ENCODE measurements at regions not wholly inside any gene's neighbourhood (a gene's known extent, or its start where the extent isn't known, plus 50 kb on each side); places are given as distances from the start of the nearest gene placed in this dataset.
"Not testable (repeated sequence)": the region's sequence is repeated elsewhere in the genome, so short reads cannot be mapped to it uniquely, and the experiment has no call there.

GRCh38 chr6:119749335-119749734, 399.8 kb upstream of the MAN1A1 start:
- H3K36me3 Mint-ChIP-seq (ENCODE audit: low read depth) = no peaks in the 10 kb centered on the region
- Histone ChIP-seq H3K9me2 (ENCODE audit: insufficient read depth) (no peaks in the 10 kb centered on the region; the same call in 1 of the 2 replicates), H3K4me2 (no peak overlapping the region), H4K20me1 (replicated peaks; ENCODE audit: insufficient read depth) (no peaks in the 10 kb centered on the region), H3K27ac (ENCODE audit: low read depth) (no peak overlapping the region), H3K4me1 (ENCODE audit: insufficient read depth) (no peaks in the 10 kb centered on the region), H3K36me3 (ENCODE audit: insufficient read depth) (no peaks in the 10 kb centered on the region), H3K4me3 (no peak overlapping the region), H2AFZ (no peak overlapping the region), H3K27me3 (ENCODE audit: insufficient read depth) (no peaks in the 10 kb centered on the region), H3K79me2 (replicated peaks; ENCODE audit: insufficient read depth) (no peaks in the 10 kb centered on the region), H3F3A (replicated peaks; ENCODE audit: low read depth) (no peaks in the 10 kb centered on the region)
- ATAC-seq = no peak
- peaks cover 5% of the 10 kb centered on the region; the same call in 1 of the 3 replicates for H3K9me3 Mint-ChIP-seq
- H3K4me1 Mint-ChIP-seq = no peaks in the 10 kb centered on the region
- DNase-seq (ENCODE audit: low spot score) = no peak
- no peak overlapping the region for H3K27ac Mint-ChIP-seq
- H3K4me3 Mint-ChIP-seq = no peak overlapping the region
- TF ChIP-seq STAT1 (IDR thresholded peaks at IDR 0.05; ENCODE audit: unreplicated experiment) (no peak), ZNF462 (CRISPR knock-in tag; IDR thresholded peaks at IDR 0.05) (no peak), EZH2phosphoT487 (IDR thresholded peaks at IDR 0.05; ENCODE audit: unreplicated experiment) (no peak), CTCF (conservative IDR thresholded peaks at IDR 0.05; ENCODE audit: low read depth in 2 of 2) (no peak), CREB1 (CRISPR knock-in tag; IDR thresholded peaks at IDR 0.05; ENCODE audit: low read depth) (no peak), ETS1 (IDR thresholded peaks at IDR 0.05) (no peak), POLR2AphosphoS5 (IDR thresholded peaks at IDR 0.05; ENCODE audit: low read depth) (no peak)
- H3K27me3 Mint-ChIP-seq (ENCODE audit: insufficient read depth, low read depth, poor library complexity) = peaks cover 1% of the 10 kb centered on the region

GRCh38 chr6:119748535-119748934, 399.0 kb upstream of the MAN1A1 start:
- not testable (repeated sequence) for H3F3A ChIP-seq (replicated peaks; ENCODE audit: low read depth); H3K27me3 ChIP-seq (ENCODE audit: insufficient read depth); H3K9me3 Mint-ChIP-seq; H3K36me3 ChIP-seq (ENCODE audit: insufficient read depth); H3K4me2 ChIP-seq; H4K20me1 ChIP-seq (replicated peaks; ENCODE audit: insufficient read depth); H3K9me2 ChIP-seq (ENCODE audit: insufficient read depth); DNase-seq (ENCODE audit: low spot score); H3K4me3 Mint-ChIP-seq; H3K27ac Mint-ChIP-seq; H3K4me1 Mint-ChIP-seq; H3K27ac ChIP-seq (ENCODE audit: low read depth); ATAC-seq; H3K79me2 ChIP-seq (replicated peaks; ENCODE audit: insufficient read depth); H3K36me3 Mint-ChIP-seq (ENCODE audit: low read depth); H3K4me3 ChIP-seq; H2AFZ ChIP-seq; H3K4me1 ChIP-seq (ENCODE audit: insufficient read depth); H3K27me3 Mint-ChIP-seq (ENCODE audit: insufficient read depth, low read depth, poor library complexity)
